GM21529 (cell line): ENCODE measurements at regions not wholly inside any gene's neighbourhood (a gene's known extent, or its start where the extent isn't known, plus 50 kb on each side); places are given as distances from the start of the nearest gene placed in this dataset.
"Not testable (repeated sequence)": the region's sequence is repeated elsewhere in the genome, so short reads cannot be mapped to it uniquely, and the experiment has no call there.

Experiments used
- ATAC-seq: cut with Tn5 transposase; IDR thresholded peaks from one replicate; pipeline ENCODE4 v1.9.1; 2021; ENCODE audit not compliant: unreplicated experiment

DNA sequence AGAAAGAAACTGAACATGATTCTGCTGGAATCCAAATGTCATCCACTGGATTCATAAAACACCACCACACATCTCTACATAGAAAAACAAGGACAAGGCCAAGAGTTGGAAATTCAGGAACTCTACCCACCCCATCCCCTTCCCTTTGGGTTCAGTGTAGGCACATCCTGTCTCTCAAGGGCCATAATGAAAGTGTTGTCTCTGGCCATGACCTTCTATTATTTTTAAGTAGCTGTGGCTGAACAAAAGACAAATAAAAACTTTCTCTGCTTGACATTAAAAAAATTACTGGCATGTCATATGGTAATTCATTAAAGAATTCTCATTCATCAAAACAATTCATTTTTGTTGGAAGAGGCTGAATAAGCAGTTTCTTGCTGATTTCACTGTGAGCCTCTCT lies 54.9 kb upstream of the ZBTB18 start:
- no peak for ATAC-seq

- no peak for ATAC-seq
Observed at GRCh38 chr1:243991650-243992049, 59.4 kb upstream of the ZBTB18 start.

DNA sequence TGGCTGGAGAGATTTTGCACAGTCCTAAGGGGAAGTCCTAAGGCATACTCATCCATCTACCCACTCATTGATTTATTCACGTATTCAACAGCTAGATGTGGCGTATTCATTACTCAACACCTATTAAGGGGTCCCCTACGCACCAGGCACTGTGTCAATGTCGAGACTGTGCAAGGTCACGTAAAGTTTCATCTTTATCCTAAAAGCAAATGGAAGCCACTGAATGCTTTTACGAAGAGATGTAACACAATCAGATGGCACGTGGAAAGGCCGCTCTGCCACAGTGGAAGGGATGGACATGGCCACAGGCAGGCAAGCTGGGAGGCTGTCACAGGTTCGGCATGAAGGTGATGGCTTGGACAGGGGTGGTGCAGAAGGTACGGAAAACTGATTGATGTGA lies 66.3 kb upstream of the ZBTB18 start:
- ATAC-seq = no peak

DNA sequence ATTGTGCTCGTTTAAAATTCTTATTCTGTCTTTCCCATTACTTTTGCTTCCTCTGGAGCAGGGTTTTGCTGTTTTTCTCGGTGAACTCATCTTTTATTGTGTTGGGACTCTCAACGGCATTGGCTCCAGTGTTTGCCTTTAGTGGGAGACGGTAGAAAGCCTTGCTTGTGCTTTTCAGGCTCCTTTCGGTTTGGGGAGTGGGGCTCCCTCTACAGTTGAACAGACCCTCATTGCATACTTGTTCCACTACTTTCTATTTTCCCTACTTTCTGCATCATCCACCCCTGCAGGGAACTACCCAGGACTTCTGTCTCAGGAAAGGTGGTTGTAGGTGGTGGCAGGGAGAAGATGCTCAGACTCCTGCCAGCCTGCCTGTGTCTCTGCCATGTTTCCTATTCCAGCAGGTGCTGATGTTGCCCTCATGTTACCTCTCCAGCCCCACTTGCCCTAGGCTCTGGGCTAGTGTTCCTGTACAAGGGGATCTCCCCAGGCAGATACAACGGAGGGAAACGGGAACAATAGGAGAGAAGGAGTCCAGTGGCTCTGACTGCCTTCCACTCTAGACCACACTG lies 68.5 kb upstream of the ZBTB18 start:
- no peak for ATAC-seq

DNA sequence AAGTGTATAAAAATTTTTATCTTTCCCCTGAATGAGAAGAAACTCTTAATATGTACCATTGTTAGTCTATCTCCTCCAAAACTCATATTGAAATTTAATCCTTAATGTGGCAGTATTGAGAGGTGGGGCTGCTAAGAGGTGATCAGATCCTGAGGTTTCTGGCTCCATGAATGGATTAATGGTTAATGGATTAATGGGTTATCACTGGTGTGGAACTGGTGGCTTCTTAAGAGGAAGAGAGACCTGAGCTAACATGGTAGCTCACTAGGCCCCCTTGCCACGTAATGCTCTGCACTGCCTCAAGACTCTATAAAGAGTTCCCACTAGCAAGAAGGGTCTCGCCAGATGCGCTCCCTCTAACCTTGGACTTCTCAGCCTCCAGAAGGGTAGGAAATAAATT lies 70.6 kb upstream of the ZBTB18 start:
- ATAC-seq = no peak

- ATAC-seq = no peak
Observed at GRCh38 chr1:243980071-243980470, 71.0 kb upstream of the ZBTB18 start.

DNA sequence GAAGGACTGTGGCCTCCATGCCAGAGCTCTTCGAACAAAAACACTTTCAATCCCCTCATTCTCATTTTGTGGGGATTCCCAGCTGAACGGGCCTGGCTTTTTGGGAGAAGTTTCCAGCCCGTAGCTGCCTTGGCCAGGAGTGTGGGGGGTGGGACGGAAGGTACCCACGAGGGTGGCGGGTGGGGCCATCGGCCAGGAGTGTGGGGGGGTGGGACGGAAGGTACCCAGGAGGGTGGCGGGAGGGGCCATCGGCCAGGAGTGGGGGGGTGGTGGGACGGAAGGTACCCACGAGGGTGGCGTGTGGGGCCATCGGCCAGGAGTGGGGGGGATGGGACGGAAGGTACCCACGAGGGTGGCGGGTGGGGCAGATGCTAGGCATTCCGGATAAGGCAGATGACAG lies 71.7 kb upstream of the ZBTB18 start:
- no peak for ATAC-seq

DNA sequence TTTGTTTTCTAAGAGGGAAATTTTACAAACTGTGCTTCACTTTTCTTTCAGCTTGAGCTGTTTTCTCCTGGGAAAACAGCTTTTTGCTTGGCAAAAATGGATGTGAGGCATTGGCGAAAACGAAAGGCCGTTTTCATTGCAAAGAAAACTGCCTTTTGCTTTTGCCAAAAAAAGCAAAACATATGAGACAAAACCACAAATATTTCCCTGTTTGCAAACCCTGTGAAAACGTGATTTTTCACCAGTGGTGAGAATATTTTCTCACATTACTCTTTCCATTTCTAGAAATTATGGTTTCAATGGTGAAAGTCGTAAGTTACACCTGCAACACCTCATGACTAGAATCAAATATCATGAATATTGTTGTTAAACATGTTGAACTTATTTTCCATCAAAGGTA lies 74.0 kb upstream of the ZBTB18 start:
- no peak for ATAC-seq

DNA sequence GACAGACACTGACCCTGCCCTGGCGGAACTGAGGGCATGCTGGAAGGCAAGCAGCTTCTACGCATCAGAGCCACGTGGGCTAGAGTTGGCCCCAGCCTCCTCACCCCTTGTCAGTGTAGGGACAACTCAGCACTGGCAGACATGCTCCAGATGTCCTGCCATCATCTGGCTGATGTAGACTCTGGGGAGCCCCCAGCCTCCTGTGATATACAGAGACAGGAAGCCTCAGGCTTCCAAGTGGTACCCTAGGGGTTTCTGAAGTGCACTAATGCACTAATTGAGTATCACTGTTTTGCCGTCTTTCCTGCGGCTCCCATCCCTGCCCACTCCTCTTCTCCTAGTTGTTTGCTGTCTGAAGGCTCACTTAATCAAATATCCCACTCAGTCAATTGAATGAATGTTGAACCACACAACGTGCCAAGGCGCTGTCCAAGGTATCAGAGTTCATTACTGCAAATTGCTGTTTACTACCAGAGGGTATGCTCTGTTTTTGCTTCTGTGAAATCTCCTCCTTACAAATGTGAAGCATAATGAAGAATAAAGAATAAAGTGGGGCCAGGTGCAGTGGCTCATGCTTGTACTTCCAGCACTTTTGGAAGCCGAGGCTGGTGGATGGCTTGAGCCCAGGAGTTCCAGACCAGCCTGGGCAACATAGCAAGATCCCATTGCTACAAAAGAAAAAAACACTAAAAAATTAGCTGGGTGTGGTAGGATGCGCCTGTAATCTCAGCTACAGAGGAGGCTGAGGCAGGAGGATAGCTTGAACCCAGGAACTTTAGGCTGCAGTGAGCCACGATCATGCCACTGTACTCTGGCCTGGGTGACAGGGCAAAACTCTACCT lies 76.4 kb upstream of the ZBTB18 start:
- no peak for ATAC-seq

- no peak for ATAC-seq
Observed at GRCh38 chr1:243973169-243973568, 77.9 kb upstream of the ZBTB18 start.

- no peak for ATAC-seq
Observed at GRCh38 chr1:243970077-243970476, 81.0 kb upstream of the ZBTB18 start.

GRCh38 chr1:243968413-243968812 lies 82.7 kb upstream of the ZBTB18 start:
- no peak for ATAC-seq

DNA sequence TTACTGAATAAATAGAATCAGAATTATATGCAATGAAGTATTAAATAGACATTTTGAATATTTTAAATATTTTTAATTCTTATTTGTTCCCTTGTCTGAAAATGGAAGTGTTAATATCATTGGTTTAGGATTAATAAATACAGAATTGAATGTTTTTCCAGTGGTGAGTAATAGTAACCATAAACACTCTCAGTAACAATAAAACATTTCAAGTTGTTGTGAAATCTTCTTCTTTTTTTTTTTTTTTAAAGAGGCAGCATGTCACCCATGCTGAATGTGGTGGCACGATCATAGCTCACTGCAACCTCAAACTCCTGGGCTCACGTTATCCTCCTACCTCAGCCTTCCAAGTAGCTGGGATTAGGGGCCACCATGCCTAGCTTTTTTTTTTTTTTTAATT lies 86.2 kb upstream of the ZBTB18 start:
- no peak for ATAC-seq

GRCh38 chr1:243963571-243963970 lies 87.5 kb upstream of the ZBTB18 start:
- ATAC-seq = no peak

DNA sequence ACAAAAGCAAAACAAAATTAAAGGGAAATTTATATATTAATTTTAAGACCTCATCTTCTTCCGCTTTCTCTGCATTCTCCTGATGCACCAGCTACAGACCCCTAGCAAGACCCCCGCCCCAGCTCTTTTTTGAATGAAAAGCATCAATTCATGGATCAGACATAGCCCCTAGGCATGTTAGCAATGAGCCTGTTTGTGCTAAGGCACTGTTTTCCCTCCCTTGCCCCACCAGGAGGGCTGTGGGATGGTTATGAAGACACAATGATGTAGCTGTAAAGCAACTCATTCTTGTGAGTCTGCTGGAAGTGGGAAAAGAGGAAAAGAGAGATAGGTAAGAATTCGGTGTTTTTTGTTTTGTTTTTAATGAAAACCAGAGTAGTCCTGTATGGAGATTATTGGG lies 88.5 kb upstream of the ZBTB18 start:
- no peak for ATAC-seq

- no peak for ATAC-seq
Observed at GRCh38 chr1:243959998-243960397, 91.1 kb upstream of the ZBTB18 start.

- ATAC-seq = no peak
Observed at GRCh38 chr1:243957141-243957540, 93.9 kb upstream of the ZBTB18 start.

DNA sequence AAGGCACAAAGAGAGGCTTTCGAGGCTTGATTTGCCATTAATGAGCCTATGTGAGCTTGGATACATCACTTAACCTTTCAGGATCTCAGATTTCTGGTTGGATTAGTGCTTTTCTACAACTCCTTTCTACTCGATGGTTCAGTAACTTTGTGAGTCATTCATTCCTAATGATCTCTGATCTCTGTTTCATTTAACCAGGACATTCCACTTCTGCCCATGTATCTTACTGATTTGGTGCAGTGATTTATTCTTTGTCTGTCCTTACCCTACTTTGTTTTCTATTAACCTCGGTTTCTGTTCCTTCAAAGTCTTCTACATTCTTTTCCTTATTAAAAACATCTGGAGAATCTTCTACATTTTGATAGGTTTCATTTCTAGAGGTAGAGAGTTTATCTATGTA lies 94.6 kb upstream of the ZBTB18 start:
- no peak for ATAC-seq

GRCh38 chr1:243951207-243951606 lies 99.9 kb upstream of the ZBTB18 start:
- ATAC-seq = not testable (repeated sequence)

DNA sequence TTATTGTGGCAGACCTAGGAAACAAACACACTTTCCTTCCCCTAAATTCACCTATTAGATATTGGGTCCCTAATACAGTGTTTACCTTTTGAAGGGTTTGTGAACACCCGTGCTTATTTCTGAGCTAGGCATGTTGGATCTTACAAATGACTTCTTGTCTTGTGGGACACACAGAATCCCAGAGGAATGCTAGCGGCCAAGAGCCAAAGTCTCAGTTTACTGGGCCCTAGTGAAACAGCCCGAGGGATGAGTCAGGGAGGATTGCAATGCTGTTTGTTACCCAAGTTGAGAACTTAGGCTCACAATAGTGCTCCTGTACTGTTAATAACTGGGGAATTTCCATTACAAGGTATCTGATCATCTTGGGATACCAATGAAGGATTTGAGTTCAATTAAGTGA lies 100.1 kb upstream of the AKT3 start:
- ATAC-seq = no peak

DNA sequence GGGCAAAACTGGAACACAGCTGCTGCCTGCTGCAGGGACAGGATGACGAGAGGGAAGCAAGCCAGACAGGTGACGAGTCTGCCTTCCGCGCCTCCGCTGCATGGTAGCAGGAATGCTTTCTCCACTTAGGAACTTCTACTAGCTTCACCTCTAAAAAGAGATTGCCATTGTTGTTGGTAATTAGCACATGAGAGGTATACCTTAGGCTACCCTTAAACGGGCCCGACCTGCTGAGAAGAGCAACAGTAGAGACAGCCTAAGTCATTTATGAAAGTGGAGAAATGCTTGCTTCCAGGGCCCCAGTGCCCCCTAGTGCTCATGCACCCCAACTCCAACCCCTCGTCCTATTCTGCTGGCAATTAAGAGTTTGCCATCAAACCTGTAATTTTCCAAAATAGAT lies 96.9 kb upstream of the AKT3 start:
- ATAC-seq = no peak

DNA sequence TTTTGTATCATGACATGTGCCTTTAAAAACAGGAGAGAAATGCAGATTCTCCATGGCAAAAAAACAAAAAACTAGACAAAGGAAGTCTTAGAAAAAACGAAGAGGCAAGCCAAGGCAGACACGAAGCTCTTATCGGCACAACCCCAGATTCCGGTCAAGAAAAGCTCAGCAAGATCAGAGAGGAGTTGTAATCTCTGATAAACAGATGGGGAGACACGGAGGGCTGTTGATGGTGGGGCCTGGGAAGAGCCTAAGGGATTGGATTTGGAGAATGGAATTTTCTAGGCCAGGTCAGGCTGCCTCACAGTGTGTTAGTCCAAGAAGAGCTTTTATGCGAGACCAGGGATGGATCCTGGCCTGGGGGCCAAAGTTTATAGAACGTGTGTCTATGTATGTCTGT lies 96.2 kb upstream of the AKT3 start:
- no peak for ATAC-seq

DNA sequence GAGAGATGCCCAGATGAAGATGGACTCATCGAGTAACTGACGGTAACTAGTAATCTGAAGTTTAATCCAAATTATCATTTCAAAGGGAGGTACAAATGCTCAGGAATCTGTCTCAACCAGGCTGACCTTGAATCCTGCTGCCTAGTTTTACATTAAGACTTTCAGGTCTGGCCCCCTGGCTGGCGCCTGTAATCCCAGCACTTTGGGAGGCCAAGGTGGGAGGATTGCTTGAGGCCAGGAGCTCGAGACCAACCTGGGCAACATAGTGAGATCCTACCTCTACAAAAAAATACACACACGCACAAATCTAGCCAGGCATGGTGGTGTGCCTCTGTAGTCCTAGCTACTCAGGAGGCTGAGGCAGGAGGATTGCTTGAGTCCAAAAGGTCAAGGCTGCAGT lies 95.7 kb upstream of the AKT3 start:
- no peak for ATAC-seq
